ENCODE measurements at regions not wholly inside any gene's neighbourhood (a gene's known extent, or its start where the extent isn't known, plus 50 kb on each side); places are given as distances from the start of the nearest gene placed in this dataset.
A peak's percentile ranks its signal among the peaks of the same experiment; 100 is the strongest.

DNA sequence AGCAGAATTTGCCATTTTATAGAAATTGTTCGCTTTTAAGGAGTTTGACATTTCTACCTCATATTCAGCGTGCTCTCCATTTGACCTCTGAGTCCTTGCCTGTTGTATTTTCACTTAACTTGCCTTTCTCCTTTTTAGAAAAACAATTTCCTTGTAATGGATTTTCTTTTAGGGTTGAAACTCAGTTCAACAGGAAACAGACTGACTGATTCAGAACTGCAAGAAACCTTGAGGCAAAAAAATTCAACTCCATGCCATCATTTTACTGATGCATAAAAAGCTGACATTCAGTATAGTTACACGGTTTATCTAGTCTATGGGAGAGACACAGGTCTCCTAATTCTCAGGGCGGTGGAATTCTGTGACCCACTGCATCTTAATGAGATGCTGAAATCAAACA is 59.8 kb downstream of the MRPS30 start:
- DNase-seq (ENCODE audit: low spot score): no peak

GRCh38 chr5:44869928-44870327 is 61.2 kb downstream of the MRPS30 start:
- no peak for DNase-seq (ENCODE audit: low spot score)

GRCh38 chr5:44870430-44870829 is 61.7 kb downstream of the MRPS30 start:
- no peak for DNase-seq (ENCODE audit: low spot score)

DNA sequence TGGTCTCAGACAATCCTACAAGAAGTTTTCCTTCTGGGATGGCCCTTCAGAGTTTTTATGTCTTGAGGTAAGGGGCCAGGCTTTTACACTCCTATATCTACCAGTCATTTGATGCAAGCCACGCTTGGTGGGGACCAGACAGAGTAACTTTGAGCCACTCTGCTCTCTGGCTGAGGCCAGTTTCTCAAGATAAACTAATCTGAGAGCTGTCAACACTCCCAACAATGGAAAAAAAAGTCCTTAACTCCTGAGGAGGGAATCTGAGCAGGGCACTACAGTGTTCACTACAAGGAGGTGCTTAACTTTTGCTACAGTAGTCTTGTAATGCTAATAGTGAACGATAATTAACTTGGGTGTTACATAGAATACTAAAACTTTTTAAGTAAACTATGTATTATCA is 62.7 kb downstream of the MRPS30 start:
- DNase-seq (ENCODE audit: low spot score): no peak

DNA sequence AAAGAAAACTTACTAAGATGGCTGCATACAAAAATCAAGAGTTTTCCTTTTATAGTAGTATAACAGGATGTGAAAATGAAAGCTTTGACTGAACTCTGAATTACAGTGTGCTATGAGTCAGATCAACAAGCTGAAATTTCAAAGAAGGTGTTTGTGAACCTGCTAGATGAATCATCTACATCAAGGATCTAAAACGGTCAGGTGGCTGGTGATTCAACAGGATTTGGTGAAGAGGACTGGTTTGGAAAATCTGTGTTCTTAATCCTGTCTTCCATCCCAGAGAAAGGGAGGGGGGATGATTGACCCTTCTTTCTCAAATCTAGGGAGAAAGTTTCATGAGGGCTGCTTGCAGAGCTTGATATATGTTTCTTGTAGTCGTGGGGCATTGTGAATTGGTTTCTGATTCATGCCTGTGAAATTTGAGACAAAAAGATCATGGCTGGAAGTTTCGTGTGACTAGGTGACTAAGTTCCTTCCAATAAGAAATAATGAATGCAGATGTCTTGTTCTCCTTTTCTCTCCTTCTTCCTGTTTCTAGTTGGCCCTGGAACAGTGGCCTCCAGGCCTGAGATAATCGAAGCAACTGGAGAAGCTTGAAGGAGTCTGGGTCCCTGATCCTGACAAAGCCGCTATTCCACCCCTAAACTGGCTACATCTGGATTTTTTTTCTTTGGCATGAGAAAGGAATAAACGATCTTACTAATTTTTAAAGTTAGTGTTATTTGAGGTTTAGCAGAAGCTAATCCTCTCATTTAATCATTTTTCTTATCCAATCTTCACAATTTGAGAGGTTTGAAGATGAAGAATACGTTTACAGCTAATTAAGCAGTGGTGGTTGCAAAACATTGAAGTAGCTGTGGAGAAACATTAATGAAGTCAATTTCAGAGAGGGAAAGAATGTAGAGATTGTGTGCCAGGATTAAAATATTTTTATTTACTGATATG is 67.2 kb downstream of the MRPS30 start:
- DNase-seq (ENCODE audit: low spot score): peak; percentile 54

- DNase-seq (ENCODE audit: low spot score): no peak
Observed at GRCh38 chr5:44881266-44881665, 72.5 kb downstream of the MRPS30 start.

DNA sequence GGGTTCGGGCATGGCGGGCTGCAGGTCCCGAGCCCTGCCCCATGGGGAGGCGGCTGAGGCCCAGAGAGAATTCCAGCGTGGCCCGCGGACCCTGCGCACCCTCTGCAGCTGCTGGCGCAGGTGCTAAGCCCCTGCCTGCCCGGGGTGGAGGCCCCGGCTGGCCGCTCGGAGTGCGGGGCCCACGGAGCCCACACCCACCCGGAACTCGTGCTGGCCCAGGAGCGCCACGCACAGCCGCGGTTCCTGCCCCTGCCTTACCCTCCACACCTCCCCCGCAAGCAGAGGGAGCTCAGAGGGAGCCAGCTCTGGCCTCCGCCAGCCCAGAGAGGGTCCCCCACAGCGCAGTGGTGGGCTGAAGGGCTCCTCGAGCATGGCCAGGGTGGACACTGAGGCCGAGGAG is 75.3 kb downstream of the MRPS30 start:
- DNase-seq (ENCODE audit: low spot score): no peak

- peak; percentile 12 for DNase-seq (ENCODE audit: low spot score)
Observed at GRCh38 chr5:44885903-44886302, 77.2 kb downstream of the MRPS30 start.

DNA sequence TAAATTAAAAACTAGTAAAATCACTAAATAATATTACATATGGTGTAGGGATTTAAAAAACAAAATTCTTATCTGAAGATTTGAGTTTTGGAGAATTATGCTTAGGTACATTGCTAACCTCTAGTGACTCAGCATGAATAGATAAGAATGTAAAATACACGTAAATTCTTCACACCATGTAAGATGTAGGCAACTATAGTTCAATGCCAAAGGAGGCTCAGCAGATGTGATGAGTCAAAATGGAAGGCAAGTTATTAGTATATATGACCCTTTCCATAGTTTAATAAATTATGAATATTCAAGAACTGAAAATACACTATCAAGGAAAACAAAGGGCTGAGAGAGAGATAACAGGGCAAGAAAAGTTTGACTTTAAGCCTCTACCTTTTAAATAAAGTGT is 79.0 kb downstream of the MRPS30 start:
- no peak for DNase-seq (ENCODE audit: low spot score)

GRCh38 chr5:44888435-44888834 is 79.7 kb downstream of the MRPS30 start:
- no peak for DNase-seq (ENCODE audit: low spot score)

DNA sequence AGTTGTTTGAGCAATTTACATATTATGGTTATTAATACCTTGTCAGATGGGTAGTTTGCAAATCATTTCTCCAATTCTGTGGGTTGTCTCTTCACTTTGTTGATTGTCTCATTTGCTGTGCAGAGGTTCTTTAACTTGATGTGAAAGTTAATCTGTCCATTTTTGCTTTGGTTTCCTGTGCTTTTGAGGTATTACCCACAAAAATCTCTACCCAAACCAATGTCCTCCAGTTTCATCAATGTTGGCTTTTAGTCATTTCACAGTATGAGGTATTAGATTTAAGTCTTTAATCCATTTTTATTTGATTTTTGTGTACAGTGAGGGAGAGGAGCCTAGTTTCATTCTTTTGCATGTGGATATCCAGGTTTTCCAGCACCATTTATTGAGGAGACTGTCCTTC is 82.4 kb downstream of the MRPS30 start:
- no peak for DNase-seq (ENCODE audit: low spot score)

DNA sequence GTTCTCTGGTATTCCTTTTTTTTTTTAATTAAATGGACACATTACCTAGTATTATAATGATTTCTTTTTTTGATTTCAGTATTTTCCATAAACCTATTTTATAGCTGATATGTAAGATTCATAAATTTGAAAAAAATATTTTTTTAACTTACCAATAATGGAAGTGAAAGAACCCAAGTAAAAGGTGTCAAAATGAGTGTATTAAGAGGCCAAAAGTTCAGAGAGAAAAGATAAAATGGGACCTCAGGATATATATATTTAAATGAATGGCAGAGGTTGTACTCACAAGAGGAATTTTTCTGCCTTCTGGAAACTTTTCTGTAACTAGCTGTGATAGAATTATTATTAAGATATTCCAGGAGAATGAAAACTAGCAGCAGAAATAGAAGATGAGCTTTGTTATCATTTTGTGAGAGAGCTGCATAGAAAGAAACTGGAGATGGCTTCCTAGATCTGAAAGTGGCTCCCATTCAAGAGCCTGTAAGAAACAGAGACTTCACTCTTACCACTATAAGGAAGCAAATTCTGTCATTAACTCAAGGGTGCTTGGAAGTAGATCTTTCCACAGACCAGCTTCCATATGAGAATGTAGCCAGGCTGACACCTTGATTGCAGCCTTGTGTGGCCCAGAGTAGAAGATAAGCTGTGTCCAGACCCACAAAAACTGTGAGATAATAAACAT is 91.7 kb downstream of the MRPS30 start:
- no peak for DNase-seq (ENCODE audit: low spot score)

- DNase-seq (ENCODE audit: low spot score): no peak
Observed at GRCh38 chr5:44907396-44907795, 98.6 kb downstream of the MRPS30 start.

DNA sequence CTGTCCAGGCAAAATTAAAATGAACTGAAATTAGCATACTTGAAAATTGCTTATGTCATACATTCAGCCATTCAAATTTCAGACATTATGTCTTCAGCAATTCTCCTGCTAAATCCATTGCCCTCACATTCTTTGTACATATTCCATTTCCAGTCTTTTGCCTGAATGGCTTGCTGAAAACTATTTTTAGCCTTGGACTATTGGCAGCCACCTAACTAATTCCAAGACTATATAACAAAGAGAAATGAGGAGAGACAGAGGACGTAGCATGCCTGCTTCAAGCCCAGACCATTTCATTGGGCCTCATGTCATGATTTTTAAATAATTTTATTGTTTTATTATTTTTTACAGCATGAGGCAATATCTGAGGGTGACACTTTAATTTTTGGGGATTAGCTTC is 100.3 kb downstream of the MRPS30 start:
- no peak for DNase-seq (ENCODE audit: low spot score)

GRCh38 chr5:44911501-44911900 is 102.8 kb downstream of the MRPS30 start:
- no peak for DNase-seq (ENCODE audit: low spot score)

GRCh38 chr5:44914221-44914620 is 105.5 kb downstream of the MRPS30 start:
- DNase-seq (ENCODE audit: low spot score): no peak

DNA sequence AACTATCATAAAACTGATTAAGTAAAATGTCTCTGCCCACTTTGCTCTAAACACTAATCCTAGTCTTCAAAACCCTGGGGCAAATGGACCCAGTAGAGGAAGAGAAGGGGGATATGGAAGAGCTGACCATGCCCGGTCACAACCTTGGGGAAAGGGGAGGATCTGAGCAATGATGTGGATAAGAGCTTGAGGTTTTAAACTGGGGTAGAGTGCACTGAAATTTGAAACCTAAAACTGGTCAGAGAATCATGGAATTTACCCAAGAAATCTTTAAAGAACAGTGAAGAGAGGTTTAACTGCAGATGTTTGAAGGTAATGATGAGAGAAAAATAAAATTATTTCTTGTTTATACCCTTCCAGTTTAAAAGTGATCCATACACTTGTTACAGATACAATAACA is 110.8 kb downstream of the MRPS30 start:
- no peak for DNase-seq (ENCODE audit: low spot score)

GRCh38 chr5:44927115-44927733 is 118.5 kb downstream of the MRPS30 start:
- no peak for DNase-seq (ENCODE audit: low spot score)

GRCh38 chr5:44932922-44933585 is 124.3 kb downstream of the MRPS30 start:
- DNase-seq (ENCODE audit: low spot score): no peak

GRCh38 chr5:44933686-44934085 is 124.9 kb downstream of the MRPS30 start:
- DNase-seq (ENCODE audit: low spot score): no peak

DNA sequence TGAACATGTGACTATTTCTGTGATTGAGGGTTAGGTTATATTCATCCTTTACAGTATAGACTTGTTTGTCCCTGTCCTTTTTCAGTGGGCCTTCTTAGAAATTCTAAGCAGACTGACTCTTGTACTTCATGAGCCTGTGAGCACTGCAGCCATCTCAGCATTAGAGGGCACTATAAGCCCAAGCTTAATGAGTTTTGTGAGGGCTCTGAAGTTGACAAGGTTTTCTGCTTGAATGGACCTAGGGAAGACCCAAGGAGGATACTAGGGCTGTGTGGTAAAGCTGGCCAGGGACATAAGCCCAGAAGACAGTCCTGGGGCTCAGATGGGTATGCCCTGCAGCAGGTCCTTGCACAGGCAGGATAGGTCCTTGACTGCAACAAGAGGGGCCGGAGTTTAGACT is 126.5 kb downstream of the MRPS30 start:
- no peak for DNase-seq (ENCODE audit: low spot score)

DNA sequence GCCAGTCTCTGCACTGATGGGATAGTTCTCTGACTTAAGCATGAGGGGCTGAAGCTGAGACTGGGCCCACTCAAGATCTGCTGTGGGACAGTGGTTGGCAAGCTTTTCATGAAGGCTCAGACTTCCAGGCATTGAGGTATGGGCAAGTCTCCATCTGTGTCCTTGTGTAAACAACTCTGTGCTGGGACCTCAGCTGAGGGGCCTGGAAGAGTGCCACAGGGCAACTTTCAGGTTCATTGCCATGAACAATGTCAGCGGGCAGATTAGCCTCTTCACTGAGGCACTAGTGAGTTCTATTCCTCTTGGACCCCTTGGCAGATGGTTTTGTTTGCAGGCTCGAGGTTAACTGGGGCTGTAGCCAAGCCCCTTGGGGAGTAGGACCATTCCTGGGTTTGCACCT is 127.1 kb downstream of the MRPS30 start:
- no peak for DNase-seq (ENCODE audit: low spot score)

All from AG08396 (cell line).